ENCODE measurements at regions not wholly inside any gene's neighbourhood (a gene's known extent, or its start where the extent isn't known, plus 50 kb on each side); places are given as distances from the start of the nearest gene placed in this dataset.

GRCh38 chr7:128172151-128172550, 68.9 kb upstream of the LEP start:
- no peak for TF ChIP-seq CTCF (IDR thresholded peaks at IDR 0.05)
- TF ChIP-seq EP300 (IDR thresholded peaks at IDR 0.05) = no peak
- no peak for TF ChIP-seq POLR2A (IDR thresholded peaks at IDR 0.05)
- no peak for TF ChIP-seq POLR2AphosphoS5 (IDR thresholded peaks at IDR 0.05)
